ENCODE measurements at regions not wholly inside any gene's neighbourhood (a gene's known extent, or its start where the extent isn't known, plus 50 kb on each side); places are given as distances from the start of the nearest gene placed in this dataset.

- TF ChIP-seq CTCF (IDR thresholded peaks at IDR 0.05) (no peak), POLR2AphosphoS5 (IDR thresholded peaks at IDR 0.05) (no peak), POLR2A (IDR thresholded peaks at IDR 0.05) (no peak), EP300 (IDR thresholded peaks at IDR 0.05) (no peak)
Observed at GRCh38 chr13:64339373-64340063, 2890.6 kb downstream of the PCDH9 start.

Measured in suprapubic skin (tissue), 4 donors.